ENCODE measurements at regions not wholly inside any gene's neighbourhood (a gene's known extent, or its start where the extent isn't known, plus 50 kb on each side); places are given as distances from the start of the nearest gene placed in this dataset.
A peak's percentile ranks its signal among the peaks of the same experiment; 100 is the strongest.

DNA sequence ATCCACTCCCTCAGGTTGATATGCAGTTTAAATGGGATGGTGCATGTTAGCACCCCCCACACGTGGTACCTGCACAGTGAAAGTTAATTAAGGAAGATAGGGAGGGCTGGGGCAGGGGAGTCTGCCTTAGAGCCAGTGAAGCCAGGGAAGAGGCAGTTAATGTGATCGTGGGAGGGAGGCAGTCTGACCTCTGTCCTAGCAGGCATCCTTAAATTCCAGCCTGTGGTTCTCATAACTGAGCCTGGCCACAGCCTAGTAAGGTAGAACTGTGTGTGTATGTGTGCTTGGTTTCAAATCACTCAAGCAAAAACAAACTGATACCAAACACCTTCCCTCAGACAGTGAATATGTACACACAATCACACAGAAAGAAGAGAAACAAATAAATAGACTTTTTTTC is 319.1 kb upstream of the TLE3 start:
- CTCF ChIA-PET, result no interaction called here
- no peak overlapping the region for H3K27ac ChIP-seq
- TF ChIP-seq, protein P1, sequence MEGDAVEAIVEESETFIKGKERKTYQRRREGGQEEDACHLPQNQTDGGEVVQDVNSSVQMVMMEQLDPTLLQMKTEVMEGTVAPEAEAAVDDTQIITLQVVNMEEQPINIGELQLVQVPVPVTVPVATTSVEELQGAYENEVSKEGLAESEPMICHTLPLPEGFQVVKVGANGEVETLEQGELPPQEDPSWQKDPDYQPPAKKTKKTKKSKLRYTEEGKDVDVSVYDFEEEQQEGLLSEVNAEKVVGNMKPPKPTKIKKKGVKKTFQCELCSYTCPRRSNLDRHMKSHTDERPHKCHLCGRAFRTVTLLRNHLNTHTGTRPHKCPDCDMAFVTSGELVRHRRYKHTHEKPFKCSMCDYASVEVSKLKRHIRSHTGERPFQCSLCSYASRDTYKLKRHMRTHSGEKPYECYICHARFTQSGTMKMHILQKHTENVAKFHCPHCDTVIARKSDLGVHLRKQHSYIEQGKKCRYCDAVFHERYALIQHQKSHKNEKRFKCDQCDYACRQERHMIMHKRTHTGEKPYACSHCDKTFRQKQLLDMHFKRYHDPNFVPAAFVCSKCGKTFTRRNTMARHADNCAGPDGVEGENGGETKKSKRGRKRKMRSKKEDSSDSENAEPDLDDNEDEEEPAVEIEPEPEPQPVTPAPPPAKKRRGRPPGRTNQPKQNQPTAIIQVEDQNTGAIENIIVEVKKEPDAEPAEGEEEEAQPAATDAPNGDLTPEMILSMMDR (conservative IDR thresholded peaks at IDR 0.05; ENCODE audit: low read depth), result no peak
- POLR2A ChIA-PET (ENCODE audit: low non-redundant PET), result no interaction called here
- no peak for DNase-seq (ENCODE audit: low spot score)

DNA sequence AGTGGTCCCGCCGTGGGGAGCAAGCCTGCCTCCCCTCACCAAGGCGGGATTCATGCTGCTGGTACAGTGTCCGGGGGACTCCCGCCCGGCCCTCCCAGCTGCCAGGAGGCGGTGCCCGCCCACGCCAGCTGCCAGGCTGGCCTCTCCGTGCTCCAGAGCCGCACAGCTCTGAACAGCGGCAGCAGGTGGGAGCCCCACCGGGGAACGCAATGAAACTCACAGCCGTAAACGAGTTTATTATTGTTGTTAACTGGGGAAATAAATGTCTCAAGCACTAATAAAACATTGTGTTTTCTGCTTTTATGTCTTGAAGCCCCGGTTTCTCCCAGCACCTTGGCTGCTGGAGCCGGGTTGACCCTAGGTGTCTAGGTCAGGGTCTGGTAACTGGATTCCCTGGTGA is 317.7 kb upstream of the TLE3 start:
- CTCF ChIA-PET, result interaction anchor here (0.6 kb wide), 1 partner anchor 277 kb away, joined by 4 read pairs; no protein-coding TSS in a partner anchor
- no peak overlapping the region for H3K27ac ChIP-seq
- TF ChIP-seq, protein P1 (conservative IDR thresholded peaks at IDR 0.05; ENCODE audit: low read depth), result no peak
- POLR2A ChIA-PET (ENCODE audit: low non-redundant PET), result no interaction called here
- no peak for DNase-seq (ENCODE audit: low spot score)

DNA sequence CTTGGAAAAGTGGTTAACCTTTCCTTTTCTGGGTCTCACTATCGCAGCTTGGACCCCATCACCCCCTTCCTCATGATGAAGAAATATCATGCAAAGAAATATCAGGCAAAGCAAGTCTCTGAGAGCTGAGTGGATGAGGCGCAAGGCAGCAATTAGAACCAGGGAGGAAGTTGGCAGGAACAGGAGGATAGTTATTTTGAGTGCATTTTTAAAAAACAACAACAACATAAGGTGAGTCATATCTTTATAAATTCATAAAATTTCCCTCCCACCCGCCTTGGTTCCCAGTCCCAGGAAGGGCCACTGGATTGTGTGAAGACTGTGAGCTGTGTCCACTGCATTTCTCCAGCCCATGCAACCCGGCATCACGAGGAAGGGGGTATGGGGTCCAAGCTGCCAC is 316.9 kb upstream of the TLE3 start:
- no peak for DNase-seq (ENCODE audit: low spot score)
- no peak overlapping the region for H3K27ac ChIP-seq
- TF ChIP-seq, protein P1 (conservative IDR thresholded peaks at IDR 0.05; ENCODE audit: low read depth), result no peak
- CTCF ChIA-PET, result interaction anchor here (0.6 kb wide), 1 partner anchor 276 kb away, joined by 4 read pairs; no protein-coding TSS in a partner anchor
- POLR2A ChIA-PET (ENCODE audit: low non-redundant PET), result no interaction called here

DNA sequence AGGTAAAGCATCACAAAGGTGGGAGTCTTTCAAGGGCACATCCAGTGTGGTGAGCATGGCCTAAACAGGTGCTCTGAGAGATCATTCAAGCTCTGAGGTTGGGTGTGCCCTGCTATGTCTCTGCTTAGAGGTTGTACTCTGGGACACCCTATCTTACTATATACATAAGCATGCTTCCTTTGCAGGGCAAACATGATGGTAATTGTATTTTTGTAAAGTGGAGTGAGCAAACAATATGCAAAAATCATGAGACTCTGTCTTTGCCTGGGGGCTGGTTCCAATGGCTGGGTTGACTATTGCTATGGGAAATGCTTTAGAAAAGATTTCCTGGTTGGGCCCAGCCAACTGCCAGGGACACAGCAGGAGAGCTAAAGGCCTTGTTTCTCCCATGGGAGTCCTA is 315.1 kb upstream of the TLE3 start:
- POLR2A ChIA-PET (ENCODE audit: low non-redundant PET), result no interaction called here
- no peak overlapping the region for H3K27ac ChIP-seq
- DNase-seq (ENCODE audit: low spot score), result no peak
- CTCF ChIA-PET, result interaction anchor here (0.6 kb wide), 1 partner anchor 129 kb away, joined by 4 read pairs; no protein-coding TSS in a partner anchor
- TF ChIP-seq, protein P1 (conservative IDR thresholded peaks at IDR 0.05; ENCODE audit: low read depth), result no peak

DNA sequence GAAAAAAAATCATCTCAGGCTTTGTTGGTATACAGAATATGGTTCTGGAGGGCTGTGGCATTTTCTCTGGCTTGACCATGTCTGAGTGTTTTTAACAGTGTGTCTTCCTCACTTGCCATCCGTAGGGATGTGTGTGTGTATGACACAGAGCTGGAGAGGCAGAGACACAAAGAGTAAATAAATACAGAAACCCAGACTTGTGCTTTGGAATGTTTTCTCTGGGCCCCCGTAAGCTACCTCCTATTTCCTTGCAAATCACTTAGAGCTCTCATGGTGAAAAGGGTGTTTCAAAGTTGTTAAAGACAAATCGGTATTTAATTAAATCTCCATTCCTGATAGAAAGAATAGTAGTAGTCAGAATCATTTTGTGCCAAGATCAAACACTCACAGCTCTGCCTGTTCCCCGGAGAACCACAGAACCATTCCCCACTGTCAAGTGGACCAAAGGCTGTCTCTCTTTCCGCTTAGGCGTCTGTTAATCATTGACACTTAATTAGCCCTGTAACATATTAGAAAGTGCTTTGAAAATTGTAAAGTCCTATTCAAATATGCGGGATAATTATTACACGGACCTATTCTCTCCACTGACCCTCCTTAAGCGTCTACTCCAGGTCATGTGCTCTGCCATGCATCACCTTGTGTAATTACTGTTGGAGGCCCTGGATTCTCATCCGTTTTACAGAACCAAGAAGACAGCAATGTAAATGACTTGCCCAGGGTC is 313.6 kb upstream of the TLE3 start:
- TF ChIP-seq, protein P1 (conservative IDR thresholded peaks at IDR 0.05; ENCODE audit: low read depth), result no peak
- DNase-seq (ENCODE audit: low spot score), result no peak
- CTCF ChIA-PET, result interaction anchor here (0.8 kb wide), 1 partner anchor 19 kb away, joined by 3 read pairs; no protein-coding TSS in a partner anchor
- POLR2A ChIA-PET (ENCODE audit: low non-redundant PET), result no interaction called here
- no peak overlapping the region for H3K27ac ChIP-seq

DNA sequence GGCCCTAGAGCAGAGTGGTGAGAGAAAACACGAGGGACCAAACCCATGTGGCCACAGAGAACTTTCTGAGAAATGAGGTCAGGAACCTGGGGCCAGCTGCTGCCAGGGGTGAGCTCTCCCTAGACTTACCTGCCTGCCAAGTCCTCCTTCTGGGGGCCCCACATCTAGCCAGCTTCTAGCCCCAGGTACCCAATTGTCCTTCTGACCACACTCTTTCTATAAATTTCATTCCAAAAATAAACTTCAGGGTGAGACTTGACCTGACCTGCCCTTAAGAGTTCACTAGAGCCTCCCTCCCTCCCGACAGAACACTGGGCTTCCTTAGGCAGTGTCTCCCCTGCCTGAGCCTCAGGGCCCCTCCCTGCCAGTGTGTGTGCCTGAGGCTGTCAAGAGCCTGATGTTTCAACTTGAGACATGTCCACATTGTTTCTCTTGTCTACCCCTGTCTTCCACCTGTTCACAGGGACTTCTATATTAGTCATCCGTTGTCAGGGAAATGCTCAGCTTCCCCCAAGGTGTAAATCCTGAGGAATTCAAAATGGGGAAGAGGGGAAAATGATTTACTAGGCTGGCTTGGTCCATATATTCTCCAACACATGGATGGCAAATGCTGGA is 312.8 kb upstream of the TLE3 start:
- peak overlapping the region; percentile 35 for H3K27ac ChIP-seq
- TF ChIP-seq, protein P1 (conservative IDR thresholded peaks at IDR 0.05; ENCODE audit: low read depth), result no peak
- DNase-seq (ENCODE audit: low spot score), result peak; percentile 89
- CTCF ChIA-PET, result interaction anchor here (0.5 to 0.8 kb wide), 2 partner anchors 17 to 20 kb away, joined by 3 read pairs; no protein-coding TSS in a partner anchor
- POLR2A ChIA-PET (ENCODE audit: low non-redundant PET), result no interaction called here
